Kidney tubule cell (primary cell): ENCODE measurements at regions not wholly inside any gene's neighbourhood (a gene's known extent, or its start where the extent isn't known, plus 50 kb on each side); places are given as distances from the start of the nearest gene placed in this dataset.

Experiments
- DNase-seq: peaks from one replicate; pipeline ENCODE4 v3.0.0-alpha.2; 2018; ENCODE audit warnings: low spot score

- no peak for DNase-seq
Measured at GRCh38 chr13:84443463-84443862, 561.2 kb upstream of the SLITRK1 start.

GRCh38 chr13:84439108-84439507, 556.8 kb upstream of the SLITRK1 start:
- peak; percentile 18 for DNase-seq

- DNase-seq = peak; percentile 56
Measured at GRCh38 chr13:84433024-84433423, 550.8 kb upstream of the SLITRK1 start.

- peak; percentile 6 for DNase-seq
Measured at GRCh38 chr13:84431646-84432045, 549.4 kb upstream of the SLITRK1 start.

- no peak for DNase-seq
Measured at GRCh38 chr13:84430446-84430845, 548.2 kb upstream of the SLITRK1 start.

GRCh38 chr13:84430015-84430414, 547.7 kb upstream of the SLITRK1 start:
- DNase-seq = peak; percentile 6

GRCh38 chr13:84418041-84418440, 535.8 kb upstream of the SLITRK1 start:
- no peak for DNase-seq

GRCh38 chr13:84417416-84417815, 535.1 kb upstream of the SLITRK1 start:
- no peak for DNase-seq

GRCh38 chr13:84413016-84413415, 530.7 kb upstream of the SLITRK1 start:
- DNase-seq = no peak

GRCh38 chr13:84405286-84405685, 523.0 kb upstream of the SLITRK1 start:
- DNase-seq = no peak

GRCh38 chr13:84400706-84401105, 518.4 kb upstream of the SLITRK1 start:
- peak; percentile 89 for DNase-seq

GRCh38 chr13:84399320-84400085, 517.2 kb upstream of the SLITRK1 start:
- no peak for DNase-seq

- no peak for DNase-seq
Measured at GRCh38 chr13:84393981-84394625, 511.8 kb upstream of the SLITRK1 start.

- no peak for DNase-seq
Measured at GRCh38 chr13:84380866-84381265, 498.6 kb upstream of the SLITRK1 start.

GRCh38 chr13:84377106-84377505, 494.8 kb upstream of the SLITRK1 start:
- no peak for DNase-seq

- DNase-seq = no peak
Measured at GRCh38 chr13:84366506-84366905, 484.2 kb upstream of the SLITRK1 start.

GRCh38 chr13:84362777-84363176, 480.5 kb upstream of the SLITRK1 start:
- DNase-seq = no peak

GRCh38 chr13:84360822-84361221, 478.5 kb upstream of the SLITRK1 start:
- DNase-seq = no peak

GRCh38 chr13:84358601-84359000, 476.3 kb upstream of the SLITRK1 start:
- no peak for DNase-seq

GRCh38 chr13:84352946-84353345, 470.7 kb upstream of the SLITRK1 start:
- DNase-seq = no peak

GRCh38 chr13:84339456-84339855, 457.2 kb upstream of the SLITRK1 start:
- no peak for DNase-seq

- no peak for DNase-seq
Measured at GRCh38 chr13:84332346-84332745, 450.1 kb upstream of the SLITRK1 start.

- no peak for DNase-seq
Measured at GRCh38 chr13:84315527-84315926, 433.3 kb upstream of the SLITRK1 start.

GRCh38 chr13:84303035-84303434, 420.8 kb upstream of the SLITRK1 start:
- DNase-seq = no peak
